KMS-11 (cell line): ENCODE measurements at regions not wholly inside any gene's neighbourhood (a gene's known extent, or its start where the extent isn't known, plus 50 kb on each side); places are given as distances from the start of the nearest gene placed in this dataset.

ENCODE experiments used
- H2AFZ ChIP-seq: fragments of 200-600 bp; sonication (generic); 2 replicates; pipeline ENCODE4 v1.6.1; 2016; ENCODE audit warnings: antibody characterized with exemption, mixed run types, low read depth
- H3K27ac ChIP-seq: fragments of 200-600 bp; sonication (generic); 2 replicates; pipeline ENCODE4 v1.6.1; 2016; ENCODE audit warnings: mild to moderate bottlenecking, mixed run types
- H3K27me3 ChIP-seq: fragments of 200-600 bp; sonication (generic); 2 replicates; pipeline ENCODE4 v1.6.1; 2017; ENCODE audit warnings: mild to moderate bottlenecking, low read depth, mixed run types, moderate library complexity; ENCODE audit not compliant: insufficient read depth
- H3K36me3 ChIP-seq: fragments of 200-600 bp; sonication (generic); 2 replicates; pipeline ENCODE4 v1.6.1; 2017; ENCODE audit warnings: mild to moderate bottlenecking, mixed run types; ENCODE audit not compliant: insufficient read depth
- H3K4me1 ChIP-seq: fragments of 200-600 bp; sonication (generic); 2 replicates; pipeline ENCODE4 v1.6.1; 2016; ENCODE audit warnings: mild to moderate bottlenecking, low read depth, mixed run types; ENCODE audit not compliant: poor library complexity, severe bottlenecking
- H3K4me2 ChIP-seq: fragments of 200-600 bp; sonication (generic); 2 replicates; pipeline ENCODE4 v1.7.0; 2016; ENCODE audit warnings: mild to moderate bottlenecking, mixed run types
- H3K4me3 ChIP-seq: fragments of 200-600 bp; sonication (generic); IDR thresholded peaks from 2 replicates; pipeline ENCODE4 v1.6.1; 2017; ENCODE audit warnings: low read depth, low read length, mixed read lengths; ENCODE audit not compliant: insufficient read depth
- H3K79me2 ChIP-seq: fragments of 200-600 bp; sonication (generic); 2 replicates; pipeline ENCODE4 v1.6.1; 2016; ENCODE audit warnings: low read depth, mixed run types; ENCODE audit not compliant: insufficient read depth
- H3K9ac ChIP-seq: fragments of 200-600 bp; sonication (generic); 2 replicates; pipeline ENCODE4 v1.6.1; 2016; ENCODE audit warnings: mild to moderate bottlenecking, mixed run types
- H4K20me1 ChIP-seq: fragments of 200-600 bp; sonication (generic); 2 replicates; pipeline ENCODE4 v1.6.1; 2016; ENCODE audit warnings: mild to moderate bottlenecking, mixed run types; ENCODE audit not compliant: insufficient read depth
- TF ChIP-seq, protein P1 (sequence below): fragments of 200-600 bp; sonication (generic); conservative IDR thresholded peaks from 2 replicates; pipeline ENCODE4 v1.6.1; 2017; ENCODE audit warnings: low read depth, mild to moderate bottlenecking, antibody characterized with exemption, low read length, moderate library complexity, mixed read lengths

DNA sequence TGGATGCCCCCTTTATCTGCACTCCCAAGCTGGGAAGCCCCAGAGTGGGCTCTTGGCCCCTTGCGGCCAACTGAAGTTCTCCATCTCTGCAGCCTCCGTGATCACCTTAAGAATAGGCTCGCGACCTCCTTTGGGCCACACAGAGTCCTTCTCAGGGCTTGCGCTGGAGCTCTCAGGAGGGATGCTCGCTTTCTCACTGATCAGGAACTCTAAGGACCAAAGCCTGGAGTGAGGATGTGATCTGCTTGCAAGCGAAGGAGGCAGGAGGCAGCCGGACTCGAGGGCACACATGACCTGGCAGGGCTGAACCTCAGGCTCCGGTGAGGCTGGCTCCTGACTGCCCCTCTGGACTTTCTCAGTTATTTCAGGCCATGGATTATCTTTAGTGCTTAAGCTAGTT lies 192.1 kb upstream of the MKI67 start:
- Histone ChIP-seq H3K36me3 (no peaks in the 10 kb centered on the region), H3K4me3 (no peak overlapping the region), H3K27me3 (no peaks in the 10 kb centered on the region), H3K27ac (no peak overlapping the region), H3K4me1 (no peaks in the 10 kb centered on the region), H3K79me2 (no peaks in the 10 kb centered on the region), H3K9ac (no peak overlapping the region), H4K20me1 (no peaks in the 10 kb centered on the region), H3K4me2 (no peak overlapping the region), H2AFZ (no peak overlapping the region)
- TF ChIP-seq, protein P1, sequence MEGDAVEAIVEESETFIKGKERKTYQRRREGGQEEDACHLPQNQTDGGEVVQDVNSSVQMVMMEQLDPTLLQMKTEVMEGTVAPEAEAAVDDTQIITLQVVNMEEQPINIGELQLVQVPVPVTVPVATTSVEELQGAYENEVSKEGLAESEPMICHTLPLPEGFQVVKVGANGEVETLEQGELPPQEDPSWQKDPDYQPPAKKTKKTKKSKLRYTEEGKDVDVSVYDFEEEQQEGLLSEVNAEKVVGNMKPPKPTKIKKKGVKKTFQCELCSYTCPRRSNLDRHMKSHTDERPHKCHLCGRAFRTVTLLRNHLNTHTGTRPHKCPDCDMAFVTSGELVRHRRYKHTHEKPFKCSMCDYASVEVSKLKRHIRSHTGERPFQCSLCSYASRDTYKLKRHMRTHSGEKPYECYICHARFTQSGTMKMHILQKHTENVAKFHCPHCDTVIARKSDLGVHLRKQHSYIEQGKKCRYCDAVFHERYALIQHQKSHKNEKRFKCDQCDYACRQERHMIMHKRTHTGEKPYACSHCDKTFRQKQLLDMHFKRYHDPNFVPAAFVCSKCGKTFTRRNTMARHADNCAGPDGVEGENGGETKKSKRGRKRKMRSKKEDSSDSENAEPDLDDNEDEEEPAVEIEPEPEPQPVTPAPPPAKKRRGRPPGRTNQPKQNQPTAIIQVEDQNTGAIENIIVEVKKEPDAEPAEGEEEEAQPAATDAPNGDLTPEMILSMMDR: no peak

GRCh38 chr10:128318913-128319312 lies 192.7 kb upstream of the MKI67 start:
- H3K27me3 ChIP-seq: no peaks in the 10 kb centered on the region
- no peak overlapping the region for H3K4me3 ChIP-seq
- H3K4me2 ChIP-seq: no peak overlapping the region
- TF ChIP-seq, protein P1: no peak
- H3K4me1 ChIP-seq: no peaks in the 10 kb centered on the region
- no peaks in the 10 kb centered on the region for H4K20me1 ChIP-seq
- no peaks in the 10 kb centered on the region for H3K36me3 ChIP-seq
- H3K9ac ChIP-seq: no peak overlapping the region
- H3K27ac ChIP-seq: no peak overlapping the region
- H2AFZ ChIP-seq: no peak overlapping the region
- no peaks in the 10 kb centered on the region for H3K79me2 ChIP-seq

DNA sequence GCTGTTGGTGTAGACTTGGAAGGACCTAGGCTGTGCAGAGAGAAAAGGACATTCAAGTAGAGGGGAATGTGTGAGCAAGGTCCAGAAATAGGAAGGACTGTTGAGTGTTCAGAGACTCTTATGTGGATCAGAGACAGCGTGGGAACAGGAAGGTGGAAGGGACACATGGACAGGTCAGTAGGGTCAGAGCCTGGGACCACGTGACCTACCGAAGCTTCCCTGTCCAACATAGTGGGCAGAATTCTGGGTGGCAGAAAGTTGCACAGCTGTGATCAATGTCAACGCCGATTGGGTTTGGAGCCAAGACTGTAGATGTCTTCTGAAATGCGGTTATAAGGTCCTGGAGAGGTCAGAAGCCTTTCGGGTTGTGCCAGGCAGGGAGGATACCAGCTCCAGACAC lies 195.9 kb upstream of the MKI67 start:
- Histone ChIP-seq H3K9ac (no peak overlapping the region), H3K4me2 (no peak overlapping the region), H3K4me3 (no peak overlapping the region), H3K27ac (no peak overlapping the region), H4K20me1 (no peaks in the 10 kb centered on the region), H3K36me3 (no peaks in the 10 kb centered on the region), H2AFZ (no peak overlapping the region), H3K4me1 (no peaks in the 10 kb centered on the region), H3K79me2 (no peaks in the 10 kb centered on the region), H3K27me3 (no peaks in the 10 kb centered on the region)
- TF ChIP-seq, protein P1: no peak

GRCh38 chr10:128322950-128323349 lies 196.7 kb upstream of the MKI67 start:
- H3K79me2 ChIP-seq: no peaks in the 10 kb centered on the region
- no peaks in the 10 kb centered on the region for H3K36me3 ChIP-seq
- H3K4me2 ChIP-seq: no peak overlapping the region
- no peak overlapping the region for H3K4me3 ChIP-seq
- no peaks in the 10 kb centered on the region for H4K20me1 ChIP-seq
- no peak overlapping the region for H2AFZ ChIP-seq
- no peaks in the 10 kb centered on the region for H3K27me3 ChIP-seq
- TF ChIP-seq, protein P1: no peak
- H3K9ac ChIP-seq: no peak overlapping the region
- H3K27ac ChIP-seq: no peak overlapping the region
- no peaks in the 10 kb centered on the region for H3K4me1 ChIP-seq
